Caco-2 (cell line): ENCODE measurements at regions not wholly inside any gene's neighbourhood (a gene's known extent, or its start where the extent isn't known, plus 50 kb on each side); places are given as distances from the start of the nearest gene placed in this dataset.

Source experiments
- BruUV-seq: library from RNA; stranded (reverse); fragments of 400-500 nt; replicated peaks from 2 replicates; lab custom pipeline; 2021; lab: Mats Ljungman, UMichigan
- CTCF ChIA-PET: fragments of 300-600 bp; sonication (Branson Sonifier 250); formaldehyde crosslinking; loops from one replicate; lab custom pipeline; 2022; ENCODE audit warnings: antibody characterized with exemption; lab: Charles Lee
- POLR2A ChIA-PET: fragments of 300-600 bp; sonication (Branson Sonifier 250); formaldehyde crosslinking; loops from one replicate; lab custom pipeline; 2022; ENCODE audit warnings: antibody characterized with exemption; lab: Charles Lee
- DNase-seq, 2 experiments: peaks; one replicate each; pipeline versions ENCODE4 v3.0.0 to v3.0.0-alpha.2; 2020 to 2022
- H3K27me3 ChIP-seq: replicated peaks from 2 replicates; pipeline ENCODE4 v1.6.0; 2011; ENCODE audit warnings: low read length; ENCODE audit not compliant: control insufficient read depth, insufficient read depth
- H3K36me3 ChIP-seq: 2 replicates; pipeline ENCODE4 v1.5.1; 2011; ENCODE audit warnings: low read length; ENCODE audit not compliant: control insufficient read depth, insufficient read depth
- H3K4me1 ChIP-seq: fragments of 250-450 bp; sonication (Bioruptor Pico); 2 replicates; pipeline ENCODE4 v1.5.1; 2020; ENCODE audit warnings: mild to moderate bottlenecking
- H3K4me3 ChIP-seq: 2 replicates; pipeline ENCODE4 v1.5.1; 2011; ENCODE audit warnings: low read depth, mild to moderate bottlenecking, control low read depth, low read length
- H3K9me3 ChIP-seq: fragments of 250-450 bp; sonication (Bioruptor Pico); 2 replicates; pipeline ENCODE4 v1.5.1; 2020; ENCODE audit warnings: mild to moderate bottlenecking, moderate library complexity
- H3K27ac Mint-ChIP-seq: one replicate; pipeline ENCODE4 v1.8.0; 2022; ENCODE audit warnings: mixed read lengths; ENCODE audit not compliant: unreplicated experiment
- H3K27me3 Mint-ChIP-seq: one replicate; pipeline ENCODE4 v1.8.0; 2022; ENCODE audit warnings: mixed read lengths; ENCODE audit not compliant: insufficient read depth, unreplicated experiment
- H3K36me3 Mint-ChIP-seq: one replicate; pipeline ENCODE4 v1.8.0; 2022; ENCODE audit warnings: mild to moderate bottlenecking, mixed read lengths; ENCODE audit not compliant: insufficient read depth, unreplicated experiment
- H3K4me1 Mint-ChIP-seq: one replicate; pipeline ENCODE4 v1.8.0; 2022; ENCODE audit warnings: low read depth, mixed read lengths; ENCODE audit not compliant: unreplicated experiment
- H3K4me3 Mint-ChIP-seq: one replicate; pipeline ENCODE4 v1.8.0; 2022; ENCODE audit warnings: mild to moderate bottlenecking, moderate library complexity, mixed read lengths; ENCODE audit not compliant: unreplicated experiment
- H3K9me3 Mint-ChIP-seq: one replicate; pipeline ENCODE4 v1.8.0; 2022; ENCODE audit warnings: mixed read lengths; ENCODE audit not compliant: unreplicated experiment
- intact Hi-C: fragments of 100-400 bp; cut with micrococcal nuclease; formaldehyde crosslinking; loops from one replicate; pipeline ENCODE4 v1.10.0; 2022; ENCODE audit not compliant: unreplicated experiment
- TF ChIP-seq, protein P1 (sequence below), 2 experiments: fragments of 200-600 bp in 1 of 2; IDR thresholded peaks; 1 replicate in 1 of 2; 2 replicates in 1 of 2; pipeline versions ENCODE4 v1.5.1 to v1.8.0; 2011 to 2022; ENCODE audit warnings: antibody characterized with exemption in 1 of 2, control low read depth in 1 of 2, inconsistent platforms in 1 of 2, low read depth in 1 of 2, low read length in 1 of 2, mild to moderate bottlenecking in 1 of 2, moderate library complexity in 1 of 2; ENCODE audit not compliant: insufficient read depth in 1 of 2, severe bottlenecking in 1 of 2, unreplicated experiment in 1 of 2

DNA sequence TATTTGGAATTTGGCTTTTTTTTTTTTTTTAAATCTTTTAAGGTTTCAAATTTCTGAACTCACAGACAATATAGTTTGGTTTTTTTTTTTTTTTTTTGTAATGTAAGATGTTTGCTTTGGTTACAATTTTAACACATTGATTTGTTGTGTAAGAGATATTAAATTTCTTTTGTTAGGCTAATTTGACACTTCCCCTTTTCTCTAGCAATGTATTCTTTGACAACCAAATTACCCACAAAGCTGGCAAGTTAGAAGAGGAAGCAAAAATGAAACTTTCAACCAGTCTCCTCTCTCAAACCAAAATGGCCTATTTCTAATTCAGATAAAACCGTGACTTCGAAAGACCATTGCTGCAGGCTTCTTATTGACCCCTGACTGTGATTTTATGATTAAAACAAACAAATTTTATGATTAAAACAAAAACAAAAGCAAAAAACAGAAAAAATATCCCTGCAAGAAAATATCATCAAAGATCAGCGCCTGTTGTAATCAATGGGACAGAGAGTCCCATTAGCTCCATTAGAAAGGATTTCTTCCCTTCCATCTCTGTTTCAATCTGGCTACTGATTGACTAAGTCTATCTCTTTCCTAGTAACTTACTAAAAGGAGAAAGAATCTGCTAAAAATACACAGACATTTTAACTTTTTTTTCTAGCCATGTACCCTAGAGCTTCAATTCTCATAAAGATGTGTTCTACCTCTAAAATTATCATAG, 489.2 kb downstream of the MDFIC start:
- no peaks in the 10 kb centered on the region for H3K4me1 ChIP-seq
- no TSS peak for BruUV-seq
- peaks cover 4% of the 10 kb centered on the region for H3K27me3 Mint-ChIP-seq

DNA sequence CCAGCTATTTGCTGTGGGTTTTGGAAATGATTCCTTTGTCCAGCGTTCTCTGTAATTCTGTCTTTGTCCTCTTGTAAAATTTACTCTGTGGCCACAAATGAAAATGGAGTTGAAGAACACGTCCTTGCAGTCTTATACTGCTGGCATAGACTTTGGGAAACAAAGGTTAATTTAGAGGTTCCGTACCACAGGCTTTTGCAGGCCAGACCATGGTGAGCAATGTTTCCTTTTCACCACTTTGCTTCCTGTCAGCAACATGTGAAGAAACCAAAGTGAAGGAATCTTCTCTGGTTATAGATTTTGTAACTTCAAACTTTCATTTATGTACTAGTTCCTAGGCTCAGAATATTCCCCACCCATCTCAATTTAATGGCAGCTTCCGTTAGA, 488.5 kb downstream of the MDFIC start:
- Histone ChIP-seq H3K27me3 (no peaks in the 10 kb centered on the region), H3K36me3 (no peaks in the 10 kb centered on the region), H3K4me1 (no peaks in the 10 kb centered on the region), H3K4me3 (no peak overlapping the region), H3K9me3 (no peaks in the 10 kb centered on the region)
- intact Hi-C loops = no loop called here
- CTCF ChIA-PET = no interaction called here
- Mint-ChIP-seq H3K4me1 (no peaks in the 10 kb centered on the region), H3K27me3 (peaks cover 4% of the 10 kb centered on the region), H3K36me3 (no peaks in the 10 kb centered on the region), H3K27ac (no peak overlapping the region), H3K4me3 (no peak overlapping the region), H3K9me3 (no peaks in the 10 kb centered on the region)
- no TSS peak for BruUV-seq
- POLR2A ChIA-PET = no interaction called here
- TF ChIP-seq, protein P1, sequence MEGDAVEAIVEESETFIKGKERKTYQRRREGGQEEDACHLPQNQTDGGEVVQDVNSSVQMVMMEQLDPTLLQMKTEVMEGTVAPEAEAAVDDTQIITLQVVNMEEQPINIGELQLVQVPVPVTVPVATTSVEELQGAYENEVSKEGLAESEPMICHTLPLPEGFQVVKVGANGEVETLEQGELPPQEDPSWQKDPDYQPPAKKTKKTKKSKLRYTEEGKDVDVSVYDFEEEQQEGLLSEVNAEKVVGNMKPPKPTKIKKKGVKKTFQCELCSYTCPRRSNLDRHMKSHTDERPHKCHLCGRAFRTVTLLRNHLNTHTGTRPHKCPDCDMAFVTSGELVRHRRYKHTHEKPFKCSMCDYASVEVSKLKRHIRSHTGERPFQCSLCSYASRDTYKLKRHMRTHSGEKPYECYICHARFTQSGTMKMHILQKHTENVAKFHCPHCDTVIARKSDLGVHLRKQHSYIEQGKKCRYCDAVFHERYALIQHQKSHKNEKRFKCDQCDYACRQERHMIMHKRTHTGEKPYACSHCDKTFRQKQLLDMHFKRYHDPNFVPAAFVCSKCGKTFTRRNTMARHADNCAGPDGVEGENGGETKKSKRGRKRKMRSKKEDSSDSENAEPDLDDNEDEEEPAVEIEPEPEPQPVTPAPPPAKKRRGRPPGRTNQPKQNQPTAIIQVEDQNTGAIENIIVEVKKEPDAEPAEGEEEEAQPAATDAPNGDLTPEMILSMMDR (IDR thresholded peaks at IDR 0.05; ENCODE audit: insufficient read depth in 1 of 2, low read depth in 1 of 2, low read length in 1 of 2, severe bottlenecking in 1 of 2, unreplicated experiment in 1 of 2) = no peak
- DNase-seq = no peak

More for the DNA sequence above, 489.2 kb downstream of the MDFIC start:
- POLR2A ChIA-PET = no interaction called here
- H3K4me3 Mint-ChIP-seq = no peak overlapping the region
- H3K4me1 Mint-ChIP-seq = no peaks in the 10 kb centered on the region
- H3K27ac Mint-ChIP-seq = no peak overlapping the region
- H3K36me3 Mint-ChIP-seq = no peaks in the 10 kb centered on the region
- intact Hi-C loops = no loop called here
- Histone ChIP-seq H3K4me3 (no peak overlapping the region), H3K9me3 (no peaks in the 10 kb centered on the region), H3K36me3 (no peaks in the 10 kb centered on the region), H3K27me3 (no peaks in the 10 kb centered on the region)
- TF ChIP-seq, protein P1 (IDR thresholded peaks at IDR 0.05; ENCODE audit: insufficient read depth in 1 of 2, low read depth in 1 of 2, low read length in 1 of 2, severe bottlenecking in 1 of 2, unreplicated experiment in 1 of 2) = no peak
- no peaks in the 10 kb centered on the region for H3K9me3 Mint-ChIP-seq
- CTCF ChIA-PET = no interaction called here
- no peak for DNase-seq

DNA sequence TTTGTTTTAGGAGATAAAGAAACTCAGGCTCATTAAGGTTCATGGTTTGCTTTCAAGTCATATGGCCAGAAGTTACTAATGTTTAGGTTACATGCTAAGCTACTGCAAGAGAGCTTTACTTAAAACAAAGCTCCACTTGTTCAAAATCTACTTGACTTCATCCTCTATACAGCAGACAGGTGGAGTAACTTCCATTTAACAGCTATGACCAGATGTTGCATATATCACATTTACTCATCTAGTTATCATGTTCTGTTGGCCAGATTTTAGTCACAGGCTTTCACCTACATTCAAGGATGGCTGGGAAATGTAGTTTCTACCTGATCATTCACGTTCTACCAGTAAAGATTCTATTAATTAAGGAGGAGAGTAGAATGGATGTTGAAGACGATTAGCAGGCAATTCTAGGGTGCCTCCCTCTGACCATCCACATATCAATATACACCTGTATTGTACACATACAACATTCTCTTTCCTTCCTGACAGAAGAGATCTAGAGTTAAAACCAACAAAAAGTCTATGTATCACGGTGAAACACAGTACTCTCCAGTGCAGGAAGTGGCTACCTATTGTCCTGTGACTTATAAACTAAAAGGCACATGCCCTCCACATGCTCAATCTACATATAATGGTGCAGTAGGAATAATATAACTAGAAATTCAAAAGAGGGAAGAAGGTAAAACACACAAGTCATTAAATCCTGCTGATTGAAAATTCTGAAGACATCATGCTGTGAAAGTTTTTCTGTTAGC, 488.0 kb downstream of the MDFIC start:
- no peaks in the 10 kb centered on the region for H3K4me1 Mint-ChIP-seq
- no peaks in the 10 kb centered on the region for H3K36me3 Mint-ChIP-seq
- Histone ChIP-seq H3K4me1 (no peaks in the 10 kb centered on the region), H3K9me3 (no peaks in the 10 kb centered on the region), H3K27me3 (no peaks in the 10 kb centered on the region), H3K4me3 (no peak overlapping the region), H3K36me3 (no peaks in the 10 kb centered on the region)
- no peak for DNase-seq
- no peak overlapping the region for H3K4me3 Mint-ChIP-seq
- intact Hi-C loops = no loop called here
- ChIA-PET POLR2A (no interaction called here), CTCF (no interaction called here)
- TF ChIP-seq, protein P1 (IDR thresholded peaks at IDR 0.05; ENCODE audit: insufficient read depth in 1 of 2, low read depth in 1 of 2, low read length in 1 of 2, severe bottlenecking in 1 of 2, unreplicated experiment in 1 of 2) = no peak
- H3K27me3 Mint-ChIP-seq = peaks cover 4% of the 10 kb centered on the region
- H3K9me3 Mint-ChIP-seq = no peaks in the 10 kb centered on the region
- no peak overlapping the region for H3K27ac Mint-ChIP-seq
- BruUV-seq = no TSS peak
